Breast epithelium (tissue), 4 donors: ENCODE measurements at regions not wholly inside any gene's neighbourhood (a gene's known extent, or its start where the extent isn't known, plus 50 kb on each side); places are given as distances from the start of the nearest gene placed in this dataset.
"Not testable (repeated sequence)": the region's sequence is repeated elsewhere in the genome, so short reads cannot be mapped to it uniquely, and the experiment has no call there.

ENCODE experiments used
- DNase-seq, 2 donors: peaks; one replicate each; pipeline ENCODE4 v3.0.0-alpha.2; 2019; ENCODE audit warnings: low spot score in 2 of 2
- H3K27ac ChIP-seq, 2 donors: fragments of 200-600 bp; sonication (generic) in 1 of 2; one replicate each; pipeline ENCODE4 v1.5.1; 2016 to 2019; ENCODE audit warnings: mild to moderate bottlenecking in 1 of 2
- H3K27me3 ChIP-seq, 2 donors: fragments of 200-600 bp; sonication (generic) in 1 of 2; one replicate each; pipeline versions ENCODE4 v1.5.1 to v1.6.0; 2017 to 2019; ENCODE audit warnings: control low read depth in 1 of 2, mild to moderate bottlenecking in 1 of 2
- H3K36me3 ChIP-seq: fragments of 200-600 bp; one replicate; pipeline ENCODE4 v1.5.1; 2019
- H3K4me1 ChIP-seq, 2 donors: fragments of 200-600 bp; sonication (generic); one replicate each; pipeline ENCODE4 v1.5.1; 2016 to 2019; ENCODE audit warnings: control low read depth in 1 of 2
- H3K4me3 ChIP-seq, 3 donors: fragments of 200-600 bp; sonication (generic); 1 replicate in 2 of 3; 2 replicates in 1 of 3; pipeline ENCODE4 v1.5.1; 2016 to 2019; ENCODE audit warnings: mild to moderate bottlenecking in 3 of 3, moderate library complexity in 2 of 3
- H3K9me3 ChIP-seq, 2 donors: fragments of 200-600 bp; sonication (generic) in 1 of 2; one replicate each; pipeline ENCODE4 v1.5.1; 2016 to 2019; ENCODE audit warnings: control low read depth in 1 of 2
- CTCF ChIP-seq, 3 donors: fragments of 450-650 bp; IDR thresholded peaks; one replicate each; pipeline ENCODE4 v1.5.1; 2016 to 2017; ENCODE audit warnings: antibody characterized with exemption in 3 of 3, mild to moderate bottlenecking in 3 of 3, moderate library complexity in 3 of 3
- POLR2A ChIP-seq: fragments of 450-650 bp; IDR thresholded peaks from one replicate; pipeline ENCODE4 v1.6.1; 2016; ENCODE audit warnings: antibody characterized with exemption, mild to moderate bottlenecking, moderate library complexity
- POLR2AphosphoS5 ChIP-seq, 3 donors: sonication (generic); formaldehyde crosslinking; IDR thresholded peaks; one replicate each; pipeline ENCODE4 v1.6.1; 2017; ENCODE audit warnings: antibody characterized with exemption in 3 of 3
- intact Hi-C: fragments of 100-400 bp; cut with DNase I; formaldehyde crosslinking; loops from one replicate; pipeline ENCODE4 v1.15.1; 2023; ENCODE audit warnings: low total_unique reads

GRCh38 chr4:124934916-124935315, 222.4 kb upstream of the ANKRD50 start:
- no peaks in the 10 kb centered on the region for H3K36me3 ChIP-seq
- no peaks in the 10 kb centered on the region for H3K27me3 ChIP-seq
- intact Hi-C loops, result no loop called here
- no peaks in the 10 kb centered on the region for H3K4me1 ChIP-seq
- DNase-seq, result no peak
- no peak overlapping the region for H3K4me3 ChIP-seq
- no peaks in the 10 kb centered on the region for H3K9me3 ChIP-seq
- H3K27ac ChIP-seq, result no peak overlapping the region
- no peak for TF ChIP-seq CTCF (IDR thresholded peaks at IDR 0.05)
- TF ChIP-seq POLR2A, result no peak
- TF ChIP-seq POLR2AphosphoS5 (IDR thresholded peaks at IDR 0.05), result no peak

DNA sequence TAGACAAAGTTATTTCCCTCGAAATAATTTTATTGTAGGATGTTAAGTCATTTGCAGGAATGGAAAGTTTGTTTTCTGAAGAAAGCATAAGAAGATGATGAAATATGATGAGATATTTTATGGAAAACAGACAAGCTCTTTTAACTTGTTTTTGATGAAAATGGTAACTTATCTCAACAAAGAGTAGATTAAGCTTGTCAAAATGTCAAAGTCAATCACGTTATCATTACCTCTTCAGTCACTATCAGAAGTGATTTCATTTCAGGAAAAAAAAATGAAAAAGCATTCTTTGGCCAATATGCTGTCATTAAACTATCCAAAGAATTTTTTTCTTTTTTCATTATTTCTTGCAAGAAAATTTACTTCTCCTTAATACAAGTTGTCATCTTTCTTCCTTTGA, 221.0 kb upstream of the ANKRD50 start:
- no peak for DNase-seq
- no peak for TF ChIP-seq CTCF (IDR thresholded peaks at IDR 0.05)
- no peak for TF ChIP-seq POLR2AphosphoS5 (IDR thresholded peaks at IDR 0.05)
- TF ChIP-seq POLR2A, result no peak
- no peaks in the 10 kb centered on the region for H3K4me1 ChIP-seq
- no peak overlapping the region for H3K4me3 ChIP-seq
- H3K36me3 ChIP-seq, result no peaks in the 10 kb centered on the region
- intact Hi-C loops, result no loop called here
- no peaks in the 10 kb centered on the region for H3K27me3 ChIP-seq
- H3K9me3 ChIP-seq, result no peaks in the 10 kb centered on the region
- no peak overlapping the region for H3K27ac ChIP-seq

DNA sequence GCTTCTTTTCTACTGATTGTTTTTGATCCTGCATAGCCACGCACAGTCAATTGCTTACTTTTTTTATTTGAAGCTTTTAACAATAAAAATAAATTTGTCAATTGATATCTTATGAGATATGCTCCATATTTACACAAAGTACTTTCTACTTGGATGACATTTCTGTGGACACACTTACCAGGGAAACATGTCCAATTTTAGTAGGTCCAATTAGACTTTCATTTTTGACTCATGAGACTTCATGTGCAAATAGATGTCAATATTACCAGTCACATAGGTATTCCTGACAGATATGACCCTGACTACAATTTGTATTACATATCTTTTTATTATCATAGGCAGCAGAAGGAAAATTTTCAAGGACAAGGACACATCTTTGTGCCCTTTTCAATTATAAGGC, 219.9 kb upstream of the ANKRD50 start:
- DNase-seq, result no peak

DNA sequence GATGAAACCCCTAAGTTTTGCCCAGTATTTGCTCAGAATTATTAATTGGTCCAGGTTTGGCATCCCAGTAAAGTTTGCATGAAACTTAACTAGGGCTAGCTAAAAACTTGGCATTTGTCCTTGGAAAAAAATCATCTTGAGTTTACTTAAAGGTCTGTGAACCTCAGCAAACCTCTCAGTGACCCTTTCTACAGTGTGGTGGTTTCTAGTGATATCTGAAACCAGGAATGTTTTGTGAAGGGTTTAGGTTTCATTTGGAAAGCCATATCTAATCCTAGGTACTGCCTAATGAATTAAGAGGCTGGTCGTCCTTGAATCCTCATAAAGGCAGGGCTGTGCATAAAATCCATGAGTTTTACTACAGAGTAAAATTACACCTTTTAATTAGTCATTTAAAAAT, 218.5 kb upstream of the ANKRD50 start:
- no peaks in the 10 kb centered on the region for H3K36me3 ChIP-seq
- no peaks in the 10 kb centered on the region for H3K9me3 ChIP-seq
- H3K27me3 ChIP-seq, result no peaks in the 10 kb centered on the region
- no peak overlapping the region for H3K4me3 ChIP-seq
- no peak overlapping the region for H3K27ac ChIP-seq
- no peaks in the 10 kb centered on the region for H3K4me1 ChIP-seq
- DNase-seq, result no peak
- intact Hi-C loops, result no loop called here
- TF ChIP-seq CTCF (IDR thresholded peaks at IDR 0.05) (no peak), POLR2A (no peak), POLR2AphosphoS5 (IDR thresholded peaks at IDR 0.05) (no peak)

More for the DNA sequence above, 219.9 kb upstream of the ANKRD50 start:
- Histone ChIP-seq H3K27me3 (no peaks in the 10 kb centered on the region), H3K27ac (no peak overlapping the region), H3K4me1 (no peaks in the 10 kb centered on the region), H3K4me3 (no peak overlapping the region), H3K9me3 (no peaks in the 10 kb centered on the region), H3K36me3 (no peaks in the 10 kb centered on the region)
- intact Hi-C loops, result no loop called here
- no peak for TF ChIP-seq POLR2AphosphoS5 (IDR thresholded peaks at IDR 0.05)
- TF ChIP-seq POLR2A, result no peak

DNA sequence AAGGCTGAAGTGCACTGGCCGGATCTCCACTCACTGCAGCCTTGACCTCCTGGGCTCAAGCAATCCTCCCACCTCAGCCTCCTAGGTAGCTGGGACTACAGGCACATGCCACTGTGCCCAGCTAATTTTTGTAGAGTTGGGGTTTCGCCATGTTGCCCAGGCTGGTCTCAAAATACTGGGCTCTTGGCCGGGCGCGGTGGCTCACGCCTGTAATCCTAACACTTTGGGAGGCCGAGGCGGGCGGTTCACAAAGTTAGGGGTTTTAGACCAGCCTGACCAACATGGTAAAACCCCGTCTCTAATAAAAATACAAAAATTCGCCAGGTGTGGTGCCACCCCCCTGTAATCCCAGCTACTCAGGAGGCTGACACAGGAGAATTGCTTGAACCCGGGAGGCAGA, 210.2 kb upstream of the ANKRD50 start:
- H3K27me3 ChIP-seq, H3K9me3 ChIP-seq, intact Hi-C loops, H3K36me3 ChIP-seq, H3K4me3 ChIP-seq, DNase-seq, H3K27ac ChIP-seq, H3K4me1 ChIP-seq: not testable (repeated sequence)

- no peaks in the 10 kb centered on the region for H3K4me1 ChIP-seq
- TF ChIP-seq CTCF (IDR thresholded peaks at IDR 0.05) (no peak), POLR2AphosphoS5 (IDR thresholded peaks at IDR 0.05) (no peak), POLR2A (no peak)
- no peak overlapping the region for H3K27ac ChIP-seq
- H3K4me3 ChIP-seq, result no peak overlapping the region
- DNase-seq, result no peak
- no peaks in the 10 kb centered on the region for H3K9me3 ChIP-seq
- H3K27me3 ChIP-seq, result no peaks in the 10 kb centered on the region
- intact Hi-C loops, result no loop called here
- H3K36me3 ChIP-seq, result no peaks in the 10 kb centered on the region
These were observed 206.1 kb upstream of the ANKRD50 start for GRCh38 chr4:124918559-124919122.
